Fibroblast of lung (primary cell): ENCODE measurements at regions not wholly inside any gene's neighbourhood (a gene's known extent, or its start where the extent isn't known, plus 50 kb on each side); places are given as distances from the start of the nearest gene placed in this dataset.

Experiments
- CTCF ChIP-seq, 2 donors: IDR thresholded peaks in 1 of 2; conservative IDR thresholded peaks in 1 of 2; 1 replicate in 1 of 2; 2 replicates in 1 of 2; pipeline ENCODE4 v1.5.1; 2011 to 2012; ENCODE audit warnings: low read length in 2 of 2, control low read depth in 1 of 2, inconsistent platforms in 1 of 2, low read depth in 1 of 2, mild to moderate bottlenecking in 1 of 2
- EZH2 ChIP-seq: IDR thresholded peaks from 2 replicates; pipeline ENCODE4 v1.5.1; 2012; ENCODE audit warnings: low read length, control low read depth, mild to moderate bottlenecking; ENCODE audit errors: missing control alignments

GRCh38 chr13:47288546-47288945, 391.7 kb upstream of the HTR2A start:
- no peak for TF ChIP-seq CTCF (conservative IDR thresholded peaks at IDR 0.05 in 1 of 2, IDR thresholded peaks at IDR 0.05 in 1 of 2; ENCODE audit: low read depth in 1 of 2, low read length in 2 of 2)
- no peak for TF ChIP-seq EZH2
